Coronary artery (tissue), 2 donors: ENCODE measurements at regions not wholly inside any gene's neighbourhood (a gene's known extent, or its start where the extent isn't known, plus 50 kb on each side); places are given as distances from the start of the nearest gene placed in this dataset.

Experiments
- DNase-seq: peaks from one replicate; pipeline ENCODE4 v3.0.0-alpha.2; 2017; ENCODE audit warnings: low spot score
- H3K27ac ChIP-seq, 2 donors: fragments of 200-600 bp; sonication (generic); one replicate each; pipeline ENCODE4 v1.5.1; 2016 to 2019
- H3K4me3 ChIP-seq: fragments of 200-600 bp; sonication (generic); 2 replicates; pipeline ENCODE4 v1.5.1; 2016; ENCODE audit warnings: mild to moderate bottlenecking, moderate library complexity
- TF ChIP-seq, protein P1 (sequence below): fragments of 200-600 bp; sonication (generic); IDR thresholded peaks from one replicate; pipeline ENCODE4 v1.5.1; 2019; ENCODE audit warnings: antibody characterized with exemption

DNA sequence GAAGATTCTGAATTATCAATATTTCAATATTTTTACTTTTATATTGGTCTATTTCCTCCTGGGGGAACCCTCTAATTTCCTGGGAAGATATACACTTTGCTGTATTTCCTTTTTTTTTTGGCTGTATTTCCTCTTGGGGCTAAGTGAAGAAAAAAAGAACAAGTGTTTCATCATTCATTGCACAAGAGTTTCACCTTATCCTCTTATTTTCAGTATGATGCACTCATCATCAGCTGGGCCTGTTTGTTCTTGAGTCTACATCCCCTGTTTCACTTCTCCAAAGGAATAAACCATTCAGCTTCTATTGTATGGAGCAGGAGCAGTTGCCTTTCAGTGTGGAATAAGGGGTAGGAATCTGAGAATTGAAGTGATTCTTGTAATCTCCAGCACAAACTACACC is 210.8 kb downstream of the FAM170A start:
- Histone ChIP-seq H3K4me3 (no peak overlapping the region), H3K27ac (no peak overlapping the region)
- DNase-seq, result no peak
- TF ChIP-seq, protein P1, sequence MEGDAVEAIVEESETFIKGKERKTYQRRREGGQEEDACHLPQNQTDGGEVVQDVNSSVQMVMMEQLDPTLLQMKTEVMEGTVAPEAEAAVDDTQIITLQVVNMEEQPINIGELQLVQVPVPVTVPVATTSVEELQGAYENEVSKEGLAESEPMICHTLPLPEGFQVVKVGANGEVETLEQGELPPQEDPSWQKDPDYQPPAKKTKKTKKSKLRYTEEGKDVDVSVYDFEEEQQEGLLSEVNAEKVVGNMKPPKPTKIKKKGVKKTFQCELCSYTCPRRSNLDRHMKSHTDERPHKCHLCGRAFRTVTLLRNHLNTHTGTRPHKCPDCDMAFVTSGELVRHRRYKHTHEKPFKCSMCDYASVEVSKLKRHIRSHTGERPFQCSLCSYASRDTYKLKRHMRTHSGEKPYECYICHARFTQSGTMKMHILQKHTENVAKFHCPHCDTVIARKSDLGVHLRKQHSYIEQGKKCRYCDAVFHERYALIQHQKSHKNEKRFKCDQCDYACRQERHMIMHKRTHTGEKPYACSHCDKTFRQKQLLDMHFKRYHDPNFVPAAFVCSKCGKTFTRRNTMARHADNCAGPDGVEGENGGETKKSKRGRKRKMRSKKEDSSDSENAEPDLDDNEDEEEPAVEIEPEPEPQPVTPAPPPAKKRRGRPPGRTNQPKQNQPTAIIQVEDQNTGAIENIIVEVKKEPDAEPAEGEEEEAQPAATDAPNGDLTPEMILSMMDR, result no peak

DNA sequence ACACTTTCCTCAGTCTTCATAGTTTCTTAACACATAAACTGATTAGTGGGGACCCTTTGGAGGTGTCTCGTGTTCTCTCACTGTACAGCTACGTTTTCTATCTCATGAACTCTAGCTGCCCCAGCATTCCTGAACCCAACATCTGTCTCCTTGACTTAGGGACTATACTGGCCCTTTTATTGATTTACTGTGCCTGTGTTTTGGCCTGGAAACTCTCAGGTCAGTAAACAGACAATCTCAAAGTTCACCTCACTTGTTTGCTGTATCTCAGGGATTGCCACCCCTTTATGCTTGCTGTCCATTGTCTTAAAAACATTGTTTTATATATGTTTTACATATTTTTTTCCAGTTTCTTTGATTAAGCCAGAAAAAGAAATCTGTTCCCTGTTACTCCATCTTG is 222.8 kb downstream of the FAM170A start:
- no peak overlapping the region for H3K27ac ChIP-seq
- TF ChIP-seq, protein P1, result no peak
- no peak for DNase-seq
- H3K4me3 ChIP-seq, result no peak overlapping the region

DNA sequence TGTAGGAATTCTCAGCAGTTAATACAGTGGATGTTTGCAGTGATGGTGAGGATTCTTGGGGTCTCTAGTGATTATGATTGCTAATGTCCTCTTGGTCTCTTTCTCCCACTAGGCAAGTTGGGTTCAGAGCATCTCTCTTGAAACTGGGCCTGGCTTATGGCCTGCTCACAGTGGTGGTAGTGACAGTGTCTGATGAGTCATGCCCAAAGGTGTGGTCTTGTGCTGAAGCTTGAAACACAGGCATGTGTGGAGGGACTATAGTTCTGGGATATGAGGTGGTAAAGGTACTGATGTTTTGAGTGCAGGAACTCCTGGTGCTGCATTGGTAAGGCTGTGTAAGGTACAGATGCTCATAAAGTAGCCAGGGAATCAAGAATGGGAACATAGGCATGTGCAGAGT is 231.1 kb downstream of the FAM170A start:
- no peak overlapping the region for H3K4me3 ChIP-seq
- TF ChIP-seq, protein P1, result no peak
- no peak overlapping the region for H3K27ac ChIP-seq
- no peak for DNase-seq

DNA sequence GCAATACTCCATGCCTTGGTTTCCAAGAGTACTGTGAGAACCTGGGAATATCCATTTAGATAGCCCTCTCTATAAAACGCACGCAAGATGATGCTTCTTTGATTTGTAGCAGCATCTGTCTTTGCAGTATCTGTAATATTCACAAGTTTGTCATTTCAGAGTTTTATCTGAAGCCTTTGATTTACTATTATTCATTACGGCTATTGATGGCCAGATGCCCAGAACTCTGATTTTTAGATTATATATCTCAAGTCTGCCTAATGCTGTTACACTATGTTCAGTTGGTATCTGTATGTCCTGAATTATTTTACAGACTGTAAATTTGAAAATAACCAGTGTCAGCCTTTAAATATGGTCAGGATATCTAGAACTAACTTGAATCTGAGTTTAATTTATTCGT is 233.3 kb downstream of the FAM170A start:
- no peak for DNase-seq
- no peak overlapping the region for H3K4me3 ChIP-seq
- TF ChIP-seq, protein P1, result no peak
- H3K27ac ChIP-seq, result no peak overlapping the region

DNA sequence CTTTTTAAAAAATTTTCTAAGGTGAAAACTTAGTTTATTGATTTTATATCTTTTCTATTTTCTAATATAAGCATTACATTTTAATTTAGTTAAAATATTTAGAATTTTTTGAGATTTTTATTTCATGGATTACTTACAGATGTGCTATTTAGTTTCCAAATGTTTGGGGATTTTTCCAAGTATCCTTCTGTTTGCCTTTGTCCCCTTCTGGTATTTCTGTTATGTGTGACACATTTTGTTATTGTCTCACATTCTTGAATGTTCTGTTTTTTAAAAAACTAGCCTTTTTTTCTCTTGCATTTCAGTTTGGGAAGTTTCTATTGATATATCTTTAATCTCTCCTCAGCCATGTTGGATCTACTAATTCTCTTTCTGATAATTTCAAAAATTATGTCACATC is 234.9 kb downstream of the FAM170A start:
- Histone ChIP-seq H3K27ac (no peak overlapping the region), H3K4me3 (no peak overlapping the region)
- DNase-seq, result no peak
- TF ChIP-seq, protein P1, result no peak

DNA sequence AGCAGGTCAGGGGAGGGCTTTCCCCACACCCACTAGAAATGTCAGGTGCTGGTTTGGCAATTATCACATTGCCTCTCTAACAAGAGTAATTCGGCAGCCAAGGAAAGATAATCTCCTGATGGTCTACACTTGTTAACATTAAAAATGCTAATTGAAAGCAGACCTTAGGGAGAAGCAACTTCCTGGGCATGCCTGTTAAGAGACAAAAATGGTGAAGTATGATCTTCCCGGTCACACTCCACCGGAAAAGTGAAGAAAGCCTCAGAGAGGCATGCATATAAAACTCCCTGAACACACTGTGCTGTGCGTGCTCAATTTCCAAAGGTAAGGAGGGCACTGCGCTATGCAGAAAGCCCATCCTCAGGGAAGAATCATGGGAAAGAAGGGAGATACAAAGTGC is 244.3 kb downstream of the FAM170A start:
- H3K4me3 ChIP-seq, result no peak overlapping the region
- DNase-seq, result no peak
- TF ChIP-seq, protein P1, result no peak
- no peak overlapping the region for H3K27ac ChIP-seq

DNA sequence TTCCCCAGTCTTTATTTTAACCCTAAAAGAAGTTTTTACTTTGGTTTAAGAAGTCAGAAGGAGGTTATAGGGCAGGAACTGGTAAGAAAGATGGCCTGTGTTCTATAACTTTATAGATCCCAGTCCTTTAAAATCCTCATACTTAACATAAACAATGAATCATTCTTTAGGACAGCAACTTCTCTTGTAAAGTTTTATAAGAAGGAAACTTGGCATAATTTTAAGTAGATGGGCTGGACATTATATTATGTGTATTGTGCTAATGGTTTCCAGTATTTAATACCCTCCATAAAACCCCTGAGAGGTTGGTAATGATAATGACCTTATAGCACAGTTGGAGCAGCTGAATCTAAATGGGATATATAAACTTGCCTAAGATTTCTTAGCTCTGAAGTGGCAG is 247.2 kb downstream of the FAM170A start:
- Histone ChIP-seq H3K27ac (no peak overlapping the region), H3K4me3 (no peak overlapping the region)
- TF ChIP-seq, protein P1, result no peak
- DNase-seq, result no peak
